RWPE2 (cell line): ENCODE measurements at regions not wholly inside any gene's neighbourhood (a gene's known extent, or its start where the extent isn't known, plus 50 kb on each side); places are given as distances from the start of the nearest gene placed in this dataset.
A peak's percentile ranks its signal among the peaks of the same experiment; 100 is the strongest.

ENCODE experiments used
- ATAC-seq: fragments of 200-7000 bp; cut with Tn5 transposase; 3 replicates; pipeline ENCODE4 v1.9.1; 2021; ENCODE audit warnings: low read depth
- DNase-seq: peaks from one replicate; pipeline ENCODE4 v3.0.0-alpha.2; 2020; ENCODE audit warnings: low spot score
- H3K27ac ChIP-seq: fragments of 450-650 bp; 2 replicates; pipeline ENCODE4 v1.5.1; 2017; ENCODE audit warnings: mild to moderate bottlenecking; ENCODE audit not compliant: poor library complexity, severe bottlenecking
- H3K27me3 ChIP-seq: fragments of 250-450 bp; sonication (Bioruptor Pico); 2 replicates; pipeline ENCODE4 v1.5.1; 2021; ENCODE audit warnings: mild to moderate bottlenecking, moderate library complexity; ENCODE audit not compliant: insufficient read depth, poor library complexity, severe bottlenecking
- H3K36me3 ChIP-seq: fragments of 250-450 bp; sonication (Bioruptor Pico); 2 replicates; pipeline ENCODE4 v1.5.1; 2020; ENCODE audit warnings: low read depth, mild to moderate bottlenecking, moderate library complexity
- H3K4me1 ChIP-seq: fragments of 250-450 bp; sonication (Bioruptor Pico); 2 replicates; pipeline ENCODE4 v1.5.1; 2021; ENCODE audit warnings: mild to moderate bottlenecking, moderate library complexity; ENCODE audit not compliant: insufficient read depth, poor library complexity, severe bottlenecking
- H3K4me3 ChIP-seq: fragments of 250-450 bp; sonication (Bioruptor Pico); 2 replicates; pipeline ENCODE4 v1.5.1; 2021; ENCODE audit warnings: mild to moderate bottlenecking, moderate library complexity; ENCODE audit not compliant: severe bottlenecking
- H3K9me3 ChIP-seq: fragments of 250-450 bp; sonication (Bioruptor Pico); 2 replicates; pipeline ENCODE4 v1.5.1; 2021; ENCODE audit warnings: mild to moderate bottlenecking, moderate library complexity; ENCODE audit not compliant: severe bottlenecking
- CTCF ChIP-seq: fragments of 450-650 bp; IDR thresholded peaks from one replicate; pipeline ENCODE4 v1.5.1; 2017; ENCODE audit warnings: mild to moderate bottlenecking, moderate library complexity; ENCODE audit not compliant: poor library complexity, severe bottlenecking

- ATAC-seq (peak; percentile 75), DNase-seq (no peak)
- Histone ChIP-seq H3K36me3 (no peaks in the 10 kb centered on the region), H3K4me3 (no peak overlapping the region), H3K4me1 (peaks cover 12% of the 10 kb centered on the region), H3K27me3 (no peaks in the 10 kb centered on the region), H3K27ac (peak overlapping the region; percentile 29), H3K9me3 (no peaks in the 10 kb centered on the region)
- TF ChIP-seq CTCF, result no peak
Measured at GRCh38 chr4:148790691-148791090, 348.5 kb upstream of the NR3C2 start.

- ATAC-seq (no peak), DNase-seq (no peak)
- H3K36me3 ChIP-seq, result no peaks in the 10 kb centered on the region
- peak overlapping the region; percentile 29 for H3K27ac ChIP-seq
- H3K4me1 ChIP-seq, result peaks cover 12% of the 10 kb centered on the region
- H3K27me3 ChIP-seq, result no peaks in the 10 kb centered on the region
- H3K9me3 ChIP-seq, result no peaks in the 10 kb centered on the region
- no peak for TF ChIP-seq CTCF
- no peak overlapping the region for H3K4me3 ChIP-seq
Measured at GRCh38 chr4:148790246-148790645, 348.0 kb upstream of the NR3C2 start.

GRCh38 chr4:148787831-148788477 lies 345.7 kb upstream of the NR3C2 start:
- H3K27me3 ChIP-seq, result no peaks in the 10 kb centered on the region
- no peak for TF ChIP-seq CTCF
- DNase-seq (no peak), ATAC-seq (peak; percentile 42; the same call in 2 of the 3 replicates)
- H3K4me3 ChIP-seq, result no peak overlapping the region
- H3K4me1 ChIP-seq, result peaks cover 12% of the 10 kb centered on the region
- no peak overlapping the region for H3K27ac ChIP-seq
- no peaks in the 10 kb centered on the region for H3K36me3 ChIP-seq
- no peaks in the 10 kb centered on the region for H3K9me3 ChIP-seq

GRCh38 chr4:148787285-148787684 lies 345.1 kb upstream of the NR3C2 start:
- no peaks in the 10 kb centered on the region for H3K36me3 ChIP-seq
- TF ChIP-seq CTCF, result no peak
- ATAC-seq (no peak), DNase-seq (no peak)
- H3K9me3 ChIP-seq, result no peaks in the 10 kb centered on the region
- no peak overlapping the region for H3K4me3 ChIP-seq
- H3K27ac ChIP-seq, result no peak overlapping the region
- peaks cover 12% of the 10 kb centered on the region for H3K4me1 ChIP-seq
- no peaks in the 10 kb centered on the region for H3K27me3 ChIP-seq

GRCh38 chr4:148786699-148787098 lies 344.5 kb upstream of the NR3C2 start:
- no peaks in the 10 kb centered on the region for H3K36me3 ChIP-seq
- ATAC-seq (no peak), DNase-seq (no peak)
- no peak for TF ChIP-seq CTCF
- H3K4me1 ChIP-seq, result peaks cover 12% of the 10 kb centered on the region
- H3K4me3 ChIP-seq, result no peak overlapping the region
- H3K27me3 ChIP-seq, result no peaks in the 10 kb centered on the region
- no peak overlapping the region for H3K27ac ChIP-seq
- H3K9me3 ChIP-seq, result no peaks in the 10 kb centered on the region
